ENCODE measurements at regions not wholly inside any gene's neighbourhood (a gene's known extent, or its start where the extent isn't known, plus 50 kb on each side); places are given as distances from the start of the nearest gene placed in this dataset.

- Mint-ChIP-seq H3K4me3 (no peak overlapping the region), H3K9me3 (peaks cover 3% of the 10 kb centered on the region; the same call in 1 of the 2 replicates), H3K27me3 (ENCODE audit: low read depth) (no peaks in the 10 kb centered on the region), H3K27ac (no peak overlapping the region), H3K4me1 (no peaks in the 10 kb centered on the region), H3K36me3 (no peaks in the 10 kb centered on the region)
- no peak for ATAC-seq
- TF ChIP-seq ZNF416 (CRISPR knock-in tag; IDR thresholded peaks at IDR 0.05) (no peak), ZSCAN18 (CRISPR knock-in tag; IDR thresholded peaks at IDR 0.05) (no peak), TEAD1 (CRISPR knock-in tag; IDR thresholded peaks at IDR 0.05) (no peak), ZBTB43 (CRISPR knock-in tag; IDR thresholded peaks at IDR 0.05) (no peak), ATF3 (CRISPR knock-in tag; conservative IDR thresholded peaks at IDR 0.05) (no peak), ZNF219 (CRISPR knock-in tag; IDR thresholded peaks at IDR 0.05; ENCODE audit: borderline replicate concordance) (no peak), NR2C2 (CRISPR knock-in tag; IDR thresholded peaks at IDR 0.05) (no peak), MXD4 (CRISPR knock-in tag; IDR thresholded peaks at IDR 0.05; ENCODE audit: borderline replicate concordance) (no peak), NR1H2 (CRISPR knock-in tag; IDR thresholded peaks at IDR 0.05) (no peak), AFF4 (CRISPR knock-in tag; IDR thresholded peaks at IDR 0.05; ENCODE audit: borderline replicate concordance) (no peak), SP1 (CRISPR knock-in tag; conservative IDR thresholded peaks at IDR 0.05) (no peak)
- TF ChIP-seq, protein P1, sequence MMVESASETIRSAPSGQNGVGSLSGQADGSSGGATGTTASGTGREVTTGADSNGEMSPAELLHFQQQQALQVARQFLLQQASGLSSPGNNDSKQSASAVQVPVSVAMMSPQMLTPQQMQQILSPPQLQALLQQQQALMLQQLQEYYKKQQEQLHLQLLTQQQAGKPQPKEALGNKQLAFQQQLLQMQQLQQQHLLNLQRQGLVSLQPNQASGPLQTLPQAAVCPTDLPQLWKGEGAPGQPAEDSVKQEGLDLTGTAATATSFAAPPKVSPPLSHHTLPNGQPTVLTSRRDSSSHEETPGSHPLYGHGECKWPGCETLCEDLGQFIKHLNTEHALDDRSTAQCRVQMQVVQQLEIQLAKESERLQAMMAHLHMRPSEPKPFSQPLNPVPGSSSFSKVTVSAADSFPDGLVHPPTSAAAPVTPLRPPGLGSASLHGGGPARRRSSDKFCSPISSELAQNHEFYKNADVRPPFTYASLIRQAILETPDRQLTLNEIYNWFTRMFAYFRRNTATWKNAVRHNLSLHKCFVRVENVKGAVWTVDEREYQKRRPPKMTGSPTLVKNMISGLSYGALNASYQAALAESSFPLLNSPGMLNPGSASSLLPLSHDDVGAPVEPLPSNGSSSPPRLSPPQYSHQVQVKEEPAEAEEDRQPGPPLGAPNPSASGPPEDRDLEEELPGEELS (CRISPR knock-in tag; IDR thresholded peaks at IDR 0.05): no peak
- TF ChIP-seq, protein P2, sequence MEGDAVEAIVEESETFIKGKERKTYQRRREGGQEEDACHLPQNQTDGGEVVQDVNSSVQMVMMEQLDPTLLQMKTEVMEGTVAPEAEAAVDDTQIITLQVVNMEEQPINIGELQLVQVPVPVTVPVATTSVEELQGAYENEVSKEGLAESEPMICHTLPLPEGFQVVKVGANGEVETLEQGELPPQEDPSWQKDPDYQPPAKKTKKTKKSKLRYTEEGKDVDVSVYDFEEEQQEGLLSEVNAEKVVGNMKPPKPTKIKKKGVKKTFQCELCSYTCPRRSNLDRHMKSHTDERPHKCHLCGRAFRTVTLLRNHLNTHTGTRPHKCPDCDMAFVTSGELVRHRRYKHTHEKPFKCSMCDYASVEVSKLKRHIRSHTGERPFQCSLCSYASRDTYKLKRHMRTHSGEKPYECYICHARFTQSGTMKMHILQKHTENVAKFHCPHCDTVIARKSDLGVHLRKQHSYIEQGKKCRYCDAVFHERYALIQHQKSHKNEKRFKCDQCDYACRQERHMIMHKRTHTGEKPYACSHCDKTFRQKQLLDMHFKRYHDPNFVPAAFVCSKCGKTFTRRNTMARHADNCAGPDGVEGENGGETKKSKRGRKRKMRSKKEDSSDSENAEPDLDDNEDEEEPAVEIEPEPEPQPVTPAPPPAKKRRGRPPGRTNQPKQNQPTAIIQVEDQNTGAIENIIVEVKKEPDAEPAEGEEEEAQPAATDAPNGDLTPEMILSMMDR (IDR thresholded peaks at IDR 0.05): no peak
- TF ChIP-seq, protein P3, sequence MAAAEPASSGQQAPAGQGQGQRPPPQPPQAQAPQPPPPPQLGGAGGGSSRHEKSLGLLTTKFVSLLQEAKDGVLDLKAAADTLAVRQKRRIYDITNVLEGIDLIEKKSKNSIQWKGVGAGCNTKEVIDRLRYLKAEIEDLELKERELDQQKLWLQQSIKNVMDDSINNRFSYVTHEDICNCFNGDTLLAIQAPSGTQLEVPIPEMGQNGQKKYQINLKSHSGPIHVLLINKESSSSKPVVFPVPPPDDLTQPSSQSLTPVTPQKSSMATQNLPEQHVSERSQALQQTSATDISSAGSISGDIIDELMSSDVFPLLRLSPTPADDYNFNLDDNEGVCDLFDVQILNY (CRISPR knock-in tag; IDR thresholded peaks at IDR 0.05): no peak
- ChIA-PET POLR2A (interaction anchor here (0.6 kb wide), 1 partner anchor 160 kb away, joined by 3 read pairs; no protein-coding TSS in a partner anchor), CTCF (no interaction called here)
- DNase-seq (ENCODE audit: low spot score): no peak
Measured at GRCh38 chr13:56932104-56932503, 208.6 kb upstream of the PRR20A start.
